Adrenal gland (tissue), 9 donors: ENCODE measurements at regions not wholly inside any gene's neighbourhood (a gene's known extent, or its start where the extent isn't known, plus 50 kb on each side); places are given as distances from the start of the nearest gene placed in this dataset.

Experiments used
- DNase-seq, 7 donors: peaks; one replicate each; pipeline ENCODE4 v3.0.0-alpha.2; 2019 to 2020
- H3K27ac ChIP-seq, 5 donors: fragments of 200-600 bp; sonication (generic) in 4 of 5; 1 replicate in 3 of 5; 2 replicates in 2 of 5; pipeline versions ENCODE4 v1.5.1 to v1.8.0; 2016 to 2020; ENCODE audit warnings: mild to moderate bottlenecking in 1 of 5
- H3K27me3 ChIP-seq: fragments of 200-600 bp; 2 replicates; pipeline ENCODE4 v1.8.0; 2021
- H3K36me3 ChIP-seq, 2 donors: fragments of 200-600 bp; replicated peaks in 1 of 2; 1 replicate in 1 of 2; 2 replicates in 1 of 2; pipeline versions ENCODE4 v1.5.1 to v1.8.0; 2018 to 2022
- H3K4me1 ChIP-seq, 2 donors: fragments of 200-600 bp; replicated peaks in 1 of 2; 1 replicate in 1 of 2; 2 replicates in 1 of 2; pipeline versions ENCODE4 v1.5.1 to v1.8.0; 2018 to 2021
- H3K4me3 ChIP-seq, 4 donors: fragments of 200-600 bp; sonication (generic) in 3 of 4; one replicate each; pipeline ENCODE4 v1.5.1; 2016 to 2018
- H3K9me3 ChIP-seq, 3 donors: fragments of 200-600 bp; sonication (generic) in 1 of 3; replicated peaks in 1 of 3; 1 replicate in 2 of 3; 2 replicates in 1 of 3; pipeline versions ENCODE4 v1.5.1 to v1.8.0; 2016 to 2021
- CTCF ChIP-seq, 6 experiments: fragments of 450-650 bp in 4 of 6; fragments of 200-600 bp in 2 of 6; sonication (generic) in 1 of 6; IDR thresholded peaks; 1 replicate in 5 of 6; 2 replicates in 1 of 6; pipeline versions ENCODE4 v1.5.1 to v1.8.0; 2016 to 2021; ENCODE audit warnings: antibody characterized with exemption in 6 of 6, mild to moderate bottlenecking in 2 of 6, moderate library complexity in 1 of 6
- POLR2A ChIP-seq, 2 donors: fragments of 450-650 bp; IDR thresholded peaks; one replicate each; pipeline ENCODE4 v1.6.1; 2017; ENCODE audit warnings: antibody characterized with exemption in 2 of 2, mild to moderate bottlenecking in 2 of 2, moderate library complexity in 1 of 2
- WGBS, 4 donors: extraction: QIAGEN DNeasy Blood & Tissue Kit in 2 of 4; methylation state at CpG; one replicate each; pipeline versions ENCODE4 v1.1.5 to v1.1.7; 2013 to 2017; 5-methylcytosine and 5-hydroxymethylcytosine counted together
- intact Hi-C, 2 donors: fragments of 100-400 bp; cut with DNase I; formaldehyde crosslinking; loops; one replicate each; pipeline versions ENCODE4 v1.14.1 to v1.15.0; 2022 to 2023
- donor health status: healthy with polysubstance abuse.
- donor health status: Bipolar disorder and iron deficiency.
- donor health status: DM: yes; HTN: yes; CAD: no.
- donor health status: DM: no; HTN: no; CAD: no.
- donor health status: DM: no; HTN: no; CAD: no.

DNA sequence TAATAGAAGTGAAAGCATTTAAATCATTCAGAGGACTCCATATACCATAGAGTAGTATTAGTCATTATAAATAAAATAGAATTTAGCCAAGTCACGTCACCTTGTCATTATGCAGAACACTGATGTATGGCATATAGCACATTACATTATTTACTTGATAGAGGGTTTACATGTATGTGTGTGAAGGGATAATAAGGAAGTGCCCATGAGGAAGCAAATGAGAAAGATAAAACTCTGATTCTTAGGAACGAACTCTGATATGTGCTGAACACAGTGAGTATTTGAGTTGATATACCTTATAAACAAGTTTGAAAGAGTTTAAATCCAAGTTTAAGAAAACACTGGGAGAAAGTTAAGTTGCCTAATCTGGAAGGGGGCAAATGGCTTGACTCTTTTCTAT lies 160.5 kb upstream of the NDST3 start:
- H3K27ac ChIP-seq: no peak overlapping the region
- intact Hi-C loops: no loop called here
- TF ChIP-seq POLR2A (IDR thresholded peaks at IDR 0.05) (no peak), CTCF (IDR thresholded peaks at IDR 0.05) (no peak)
- 70 to 78% (median 76%) methylated on average over 2 of the region's 2 CpGs for WGBS, 4 donors
- H3K27me3 ChIP-seq: no peaks in the 10 kb centered on the region
- no peaks in the 10 kb centered on the region for H3K9me3 ChIP-seq
- H3K4me1 ChIP-seq: no peaks in the 10 kb centered on the region
- H3K4me3 ChIP-seq: no peak overlapping the region
- no peak for DNase-seq
- no peaks in the 10 kb centered on the region for H3K36me3 ChIP-seq

DNA sequence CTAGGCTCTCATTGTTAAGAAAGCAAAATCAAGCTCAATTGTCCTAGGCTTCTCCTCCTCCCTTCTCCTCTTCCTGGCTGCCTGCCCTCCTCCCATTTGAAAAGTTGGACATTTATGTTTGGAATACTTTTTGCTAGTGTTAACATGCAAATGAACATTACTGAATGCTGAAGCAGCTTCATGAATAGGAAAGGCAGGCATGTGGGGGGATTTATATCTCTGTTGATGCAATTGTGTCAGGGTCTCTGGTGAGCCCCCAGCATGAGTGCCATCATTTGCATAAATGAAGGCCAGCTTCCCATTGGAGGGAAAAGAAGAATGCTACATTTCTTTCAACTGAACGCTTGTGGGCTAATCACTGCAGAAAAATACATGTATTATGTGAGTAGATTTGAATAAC lies 160.1 kb upstream of the NDST3 start:
- no peak for DNase-seq
- Histone ChIP-seq H3K4me3 (no peak overlapping the region), H3K9me3 (no peaks in the 10 kb centered on the region), H3K27ac (no peak overlapping the region), H3K36me3 (no peaks in the 10 kb centered on the region), H3K4me1 (no peaks in the 10 kb centered on the region), H3K27me3 (no peaks in the 10 kb centered on the region)
- intact Hi-C loops: no loop called here
- TF ChIP-seq POLR2A (IDR thresholded peaks at IDR 0.05): no peak
- no peak for TF ChIP-seq CTCF (IDR thresholded peaks at IDR 0.05)
- 56 to 89% (median 70%) methylated on average over 1 of the region's 1 CpG for WGBS, 4 donors

GRCh38 chr4:117889978-117890377 lies 144.3 kb upstream of the NDST3 start:
- TF ChIP-seq CTCF (IDR thresholded peaks at IDR 0.05) (no peak), POLR2A (IDR thresholded peaks at IDR 0.05) (no peak)
- 71 to 88% (median 84%) methylated on average over 3 of the region's 3 CpGs for WGBS, 4 donors
- H3K9me3 ChIP-seq: no peaks in the 10 kb centered on the region
- DNase-seq: no peak
- no peak overlapping the region for H3K27ac ChIP-seq
- no peak overlapping the region for H3K4me3 ChIP-seq
- no peaks in the 10 kb centered on the region for H3K4me1 ChIP-seq
- H3K27me3 ChIP-seq: no peaks in the 10 kb centered on the region
- intact Hi-C loops: no loop called here
- no peaks in the 10 kb centered on the region for H3K36me3 ChIP-seq

- no peaks in the 10 kb centered on the region for H3K27me3 ChIP-seq
- no peak overlapping the region for H3K4me3 ChIP-seq
- no peaks in the 10 kb centered on the region for H3K9me3 ChIP-seq
- intact Hi-C loops: no loop called here
- no peak for TF ChIP-seq CTCF (IDR thresholded peaks at IDR 0.05)
- no peaks in the 10 kb centered on the region for H3K4me1 ChIP-seq
- no peak overlapping the region for H3K27ac ChIP-seq
- H3K36me3 ChIP-seq: no peaks in the 10 kb centered on the region
- 27 to 38% (median 31%) methylated on average over 1 of the region's 1 CpG for WGBS, 4 donors
- no peak for DNase-seq
These were observed 141.1 kb upstream of the NDST3 start for GRCh38 chr4:117893207-117893606.
